BJ (cell line): ENCODE measurements at regions not wholly inside any gene's neighbourhood (a gene's known extent, or its start where the extent isn't known, plus 50 kb on each side); places are given as distances from the start of the nearest gene placed in this dataset.

Experiments
- CTCF ChIA-PET: fragments of 350-600 bp; formaldehyde crosslinking; extraction: SDS; loops from one replicate; lab custom pipeline; 2021; ENCODE audit warnings: antibody characterized with exemption, inconsistent platforms; lab: Yijun Ruan, JAX
- POLR2A ChIA-PET: fragments of 300-600 bp; sonication (Branson Sonifier 250); formaldehyde crosslinking; extraction: SDS; loops from one replicate; lab custom pipeline; 2021; ENCODE audit warnings: antibody characterized with exemption; lab: Charles Lee
- DNase-seq: peaks from one replicate; pipeline ENCODE4 v3.0.0-alpha.2; 2011; ENCODE audit warnings: low read depth
- H3K27me3 ChIP-seq: 2 replicates; pipeline ENCODE4 v1.6.0; 2011; ENCODE audit warnings: low read length; ENCODE audit not compliant: control insufficient read depth, insufficient read depth
- H3K36me3 ChIP-seq: 2 replicates; pipeline ENCODE4 v1.5.1; 2011; ENCODE audit warnings: low read length; ENCODE audit not compliant: control insufficient read depth, insufficient read depth
- H3K4me3 ChIP-seq: 2 replicates; pipeline ENCODE4 v1.5.1; 2011; ENCODE audit warnings: low read depth, mild to moderate bottlenecking, control low read depth, low read length
- TF ChIP-seq, protein P1 (sequence below): IDR thresholded peaks from 2 replicates; pipeline ENCODE4 v1.5.1; 2011; ENCODE audit warnings: low read depth, mild to moderate bottlenecking, control low read depth, inconsistent platforms, low read length, moderate library complexity; ENCODE audit not compliant: insufficient read depth

DNA sequence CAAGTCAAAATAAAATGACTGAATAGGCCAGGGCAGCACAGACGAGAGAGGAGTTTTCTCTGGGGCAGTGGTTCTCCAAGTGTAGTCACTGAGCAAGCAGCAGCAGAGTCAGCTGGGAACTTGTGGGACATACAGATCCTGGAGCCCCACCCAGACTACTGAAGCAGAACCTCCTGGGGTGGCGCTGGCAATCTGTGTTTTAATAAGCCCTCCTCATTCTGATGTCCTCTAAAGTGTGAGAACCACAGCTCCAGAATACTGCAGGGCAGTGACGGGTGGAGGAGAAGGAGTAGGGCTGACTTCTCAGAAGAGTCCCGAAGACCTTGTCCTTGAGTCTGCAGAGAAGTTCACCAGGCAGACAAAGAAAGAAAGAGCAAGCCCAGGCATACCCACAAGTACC lies 251.3 kb upstream of the HES1 start:
- CTCF ChIA-PET, result no interaction called here

DNA sequence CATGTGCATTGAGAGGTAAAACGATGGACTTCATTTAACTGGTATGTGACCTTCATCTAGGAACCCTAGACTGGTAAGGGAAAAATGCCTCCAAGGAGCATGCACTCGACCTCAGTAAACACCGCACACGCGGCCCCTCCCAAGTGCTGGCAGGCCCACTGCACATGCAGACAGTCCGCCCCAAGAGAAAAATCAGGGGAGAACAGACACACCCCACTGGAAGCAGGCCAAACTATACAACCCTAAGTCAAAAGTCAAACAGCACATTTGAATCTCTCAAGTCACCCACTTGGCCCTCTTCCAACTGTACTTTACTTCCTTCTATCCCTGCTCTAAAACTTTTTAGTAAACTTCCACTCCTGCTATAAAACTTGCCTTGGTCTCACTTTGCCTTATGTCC lies 250.1 kb upstream of the HES1 start:
- peaks cover 3% of the 10 kb centered on the region; the same call in 1 of the 2 replicates for H3K27me3 ChIP-seq
- POLR2A ChIA-PET, result no interaction called here
- no peak overlapping the region for H3K4me3 ChIP-seq
- H3K36me3 ChIP-seq, result no peaks in the 10 kb centered on the region
- TF ChIP-seq, protein P1, sequence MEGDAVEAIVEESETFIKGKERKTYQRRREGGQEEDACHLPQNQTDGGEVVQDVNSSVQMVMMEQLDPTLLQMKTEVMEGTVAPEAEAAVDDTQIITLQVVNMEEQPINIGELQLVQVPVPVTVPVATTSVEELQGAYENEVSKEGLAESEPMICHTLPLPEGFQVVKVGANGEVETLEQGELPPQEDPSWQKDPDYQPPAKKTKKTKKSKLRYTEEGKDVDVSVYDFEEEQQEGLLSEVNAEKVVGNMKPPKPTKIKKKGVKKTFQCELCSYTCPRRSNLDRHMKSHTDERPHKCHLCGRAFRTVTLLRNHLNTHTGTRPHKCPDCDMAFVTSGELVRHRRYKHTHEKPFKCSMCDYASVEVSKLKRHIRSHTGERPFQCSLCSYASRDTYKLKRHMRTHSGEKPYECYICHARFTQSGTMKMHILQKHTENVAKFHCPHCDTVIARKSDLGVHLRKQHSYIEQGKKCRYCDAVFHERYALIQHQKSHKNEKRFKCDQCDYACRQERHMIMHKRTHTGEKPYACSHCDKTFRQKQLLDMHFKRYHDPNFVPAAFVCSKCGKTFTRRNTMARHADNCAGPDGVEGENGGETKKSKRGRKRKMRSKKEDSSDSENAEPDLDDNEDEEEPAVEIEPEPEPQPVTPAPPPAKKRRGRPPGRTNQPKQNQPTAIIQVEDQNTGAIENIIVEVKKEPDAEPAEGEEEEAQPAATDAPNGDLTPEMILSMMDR, result no peak
- CTCF ChIA-PET, result no interaction called here
- DNase-seq, result no peak

More for the DNA sequence above, 251.3 kb upstream of the HES1 start:
- TF ChIP-seq, protein P1, result no peak
- no peak for DNase-seq
- H3K27me3 ChIP-seq, result peaks cover 7% of the 10 kb centered on the region
- H3K36me3 ChIP-seq, result no peaks in the 10 kb centered on the region
- POLR2A ChIA-PET, result no interaction called here
- H3K4me3 ChIP-seq, result no peak overlapping the region

DNA sequence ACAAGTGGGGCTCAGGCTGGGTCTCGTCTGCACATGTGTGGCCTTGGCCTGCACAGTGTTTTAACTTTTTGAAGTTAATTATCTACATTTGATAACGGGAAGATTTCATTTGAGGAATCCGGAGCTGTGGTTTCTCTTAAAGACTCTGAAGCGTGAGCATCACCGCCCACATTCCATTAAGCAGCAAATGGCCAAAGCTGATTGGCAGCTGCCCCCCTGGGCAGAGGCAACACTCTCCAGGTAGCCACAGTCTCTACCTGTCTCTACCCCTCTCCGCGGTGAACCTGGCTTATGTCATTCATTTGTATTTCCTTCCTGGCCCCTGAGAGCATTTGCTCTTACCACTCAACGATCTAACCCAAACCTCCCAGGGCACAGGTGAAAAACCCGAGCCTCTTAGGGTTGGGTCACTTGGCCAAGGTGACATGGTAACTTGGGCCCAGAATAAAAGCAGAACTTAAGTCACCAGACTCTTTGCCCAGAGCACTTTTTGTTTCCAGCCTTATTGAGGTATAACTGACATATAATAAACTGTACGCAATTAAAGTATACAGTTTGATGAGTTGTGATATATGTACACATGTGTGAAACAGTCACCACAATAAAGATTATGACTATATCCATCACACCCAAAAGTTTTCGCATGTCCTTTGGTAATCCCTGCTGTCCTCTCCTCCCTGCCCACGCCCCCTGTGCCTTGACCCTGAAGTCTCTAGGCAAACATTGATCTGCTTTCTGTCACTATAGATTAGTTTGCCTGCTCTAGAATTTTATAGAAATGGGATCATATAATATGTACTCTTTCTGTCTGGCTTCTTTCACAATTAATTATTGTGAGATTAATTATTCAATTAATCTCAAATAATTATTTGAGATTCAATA lies 245.7 kb upstream of the HES1 start:
- CTCF ChIA-PET, result no interaction called here
- no peak for DNase-seq
- Histone ChIP-seq H3K27me3 (no peaks in the 10 kb centered on the region), H3K4me3 (no peak overlapping the region), H3K36me3 (no peaks in the 10 kb centered on the region)
- POLR2A ChIA-PET, result no interaction called here
- TF ChIP-seq, protein P1, result no peak

DNA sequence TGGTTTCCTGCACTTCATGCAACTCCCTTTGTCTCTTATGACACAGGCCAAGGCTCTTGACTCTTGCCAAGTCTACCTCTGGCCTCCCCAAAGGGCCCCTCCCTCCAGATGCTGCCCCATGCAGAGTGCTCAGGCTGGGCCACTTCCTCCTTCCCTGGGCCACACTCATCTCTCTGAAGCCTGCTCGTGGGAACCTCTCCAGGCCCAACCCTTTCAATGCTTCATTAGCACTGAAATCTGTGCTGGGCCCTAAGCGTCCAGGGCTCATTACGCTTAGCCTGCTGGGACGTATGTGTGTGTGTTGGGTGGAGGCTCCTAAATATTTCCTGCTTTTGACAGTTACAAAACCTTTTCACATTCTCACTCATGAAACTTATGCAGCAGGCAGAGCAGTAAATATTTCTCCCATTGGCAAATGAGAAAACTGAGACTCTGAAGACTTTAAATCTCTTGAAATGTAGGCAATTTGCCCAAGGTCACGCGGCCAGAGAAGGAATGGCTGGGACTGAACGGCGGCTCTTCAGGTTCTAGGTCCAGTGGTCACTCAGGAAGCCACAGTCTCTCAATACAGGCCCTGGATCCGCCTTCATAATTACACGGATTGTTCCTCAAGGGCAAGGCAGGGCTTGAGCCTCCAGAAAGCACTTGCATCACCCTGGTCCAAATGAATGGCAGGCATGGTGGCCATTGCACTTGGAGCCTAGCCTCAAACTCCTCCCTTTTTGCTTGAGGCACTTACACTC lies 241.7 kb upstream of the HES1 start:
- Histone ChIP-seq H3K27me3 (peaks cover 3% of the 10 kb centered on the region; the same call in 1 of the 2 replicates), H3K4me3 (no peak overlapping the region), H3K36me3 (no peaks in the 10 kb centered on the region)
- ChIA-PET POLR2A (no interaction called here), CTCF (interaction anchor here (0.6 kb wide), 1 partner anchor 10 kb away, joined by 3 read pairs; no protein-coding TSS in a partner anchor)
- DNase-seq, result no peak
- TF ChIP-seq, protein P1, result no peak

DNA sequence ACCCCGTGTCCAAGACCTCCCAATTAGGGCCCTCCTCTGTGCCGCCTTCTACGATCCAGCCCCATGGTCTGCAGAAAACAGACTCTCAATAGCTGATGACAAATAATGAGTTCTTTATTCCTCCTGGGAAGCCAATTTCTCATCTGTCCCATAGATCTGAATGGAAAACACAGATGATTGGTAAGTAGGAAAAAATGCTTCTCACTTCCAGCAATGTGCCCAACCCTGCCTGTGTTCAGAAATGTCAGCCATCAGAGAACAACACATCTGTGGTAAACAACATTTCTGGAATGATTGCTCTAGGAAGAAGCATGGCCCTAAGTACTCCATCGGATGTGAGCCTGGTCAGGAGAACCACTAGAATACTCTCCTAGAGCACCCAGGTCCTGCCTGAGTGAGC lies 240.5 kb upstream of the HES1 start:
- TF ChIP-seq, protein P1, result no peak
- Histone ChIP-seq H3K27me3 (peaks cover 3% of the 10 kb centered on the region; the same call in 1 of the 2 replicates), H3K36me3 (no peaks in the 10 kb centered on the region), H3K4me3 (no peak overlapping the region)
- no peak for DNase-seq
- CTCF ChIA-PET, result interaction anchor here (0.6 to 1.3 kb wide), 2 partner anchors 9 to 18 kb away, joined by 3 read pairs; no protein-coding TSS in a partner anchor
- POLR2A ChIA-PET, result interaction anchor here (0.6 kb wide), 2 partner anchors 9 to 78 kb away, joined by 3 to 5 read pairs; no protein-coding TSS in a partner anchor
